ENCODE measurements at regions not wholly inside any gene's neighbourhood (a gene's known extent, or its start where the extent isn't known, plus 50 kb on each side); places are given as distances from the start of the nearest gene placed in this dataset.

DNA sequence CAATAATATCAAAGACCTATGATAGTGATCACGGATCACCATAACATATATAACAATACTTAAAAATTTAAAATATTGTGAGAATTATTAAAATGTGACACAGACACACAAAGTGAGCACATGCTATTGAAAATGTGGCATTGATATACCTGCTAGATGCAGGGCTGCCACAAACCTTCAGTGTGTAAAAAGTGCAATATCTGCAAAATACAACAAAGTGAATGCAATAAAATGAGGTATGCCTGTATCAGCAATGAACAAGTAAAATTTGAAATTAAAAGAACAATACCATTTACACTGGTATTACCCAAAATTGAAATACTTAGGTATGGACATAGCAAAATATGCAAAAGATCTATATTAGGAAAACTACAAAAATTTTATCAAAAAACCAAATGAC is 1217.8 kb upstream of the PCDH20 start:
- DNase-seq = no peak

DNA sequence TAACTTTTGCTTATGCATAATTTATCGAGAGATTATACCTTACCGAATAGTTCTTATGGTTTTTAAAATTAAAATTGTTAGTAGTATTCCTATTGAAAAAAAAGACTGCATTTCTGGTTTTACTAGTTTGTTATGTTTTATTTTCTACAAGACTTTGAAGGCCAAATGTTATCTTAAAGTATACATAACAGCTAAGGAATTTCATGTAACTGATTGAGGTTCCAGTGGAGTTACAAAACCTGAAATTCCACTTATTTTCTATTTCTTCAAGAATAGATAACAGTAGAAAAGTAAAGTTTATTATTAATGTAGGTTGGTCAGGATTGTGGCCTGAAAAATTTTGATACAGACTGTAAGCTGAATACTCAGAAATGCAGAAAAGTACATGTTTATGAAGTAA is 1216.0 kb upstream of the PCDH20 start:
- DNase-seq = no peak

DNA sequence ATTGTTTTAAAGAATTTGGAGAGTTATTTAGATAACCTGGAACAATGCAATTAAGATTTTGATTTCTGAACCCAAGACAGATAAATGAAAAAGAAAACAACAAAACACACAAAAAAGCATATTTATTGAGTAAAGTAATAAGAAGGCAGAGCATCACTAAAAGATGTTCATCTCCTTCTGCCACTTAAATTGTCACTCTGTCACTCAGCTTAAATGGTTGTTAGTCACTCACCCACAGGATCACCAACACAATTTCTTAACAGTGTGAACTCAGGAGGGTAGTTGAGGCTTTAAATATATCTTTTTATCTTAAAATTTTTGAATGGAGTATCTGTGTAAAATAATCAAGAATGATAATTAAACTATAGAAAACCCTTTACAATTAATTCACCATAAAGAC is 1215.5 kb upstream of the PCDH20 start:
- no peak for DNase-seq

DNA sequence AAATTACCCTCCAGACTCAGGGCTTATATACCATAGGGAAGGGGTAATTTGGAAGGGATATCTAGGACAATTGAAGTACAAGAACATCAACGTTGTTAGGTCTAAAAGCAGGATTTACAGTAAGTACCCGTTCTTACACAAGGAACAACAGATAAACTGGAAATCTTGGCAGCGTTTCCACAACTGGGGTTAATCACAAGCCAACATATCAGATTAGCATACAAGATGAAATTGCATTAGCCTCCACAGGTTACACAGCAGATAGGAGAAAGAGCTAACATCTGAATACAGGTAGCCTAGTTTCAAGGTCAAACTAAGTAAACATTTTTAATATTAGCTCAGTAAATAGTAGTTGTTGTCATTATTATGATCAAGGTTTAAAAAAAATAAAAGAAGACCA is 1214.0 kb upstream of the PCDH20 start:
- no peak for DNase-seq

DNA sequence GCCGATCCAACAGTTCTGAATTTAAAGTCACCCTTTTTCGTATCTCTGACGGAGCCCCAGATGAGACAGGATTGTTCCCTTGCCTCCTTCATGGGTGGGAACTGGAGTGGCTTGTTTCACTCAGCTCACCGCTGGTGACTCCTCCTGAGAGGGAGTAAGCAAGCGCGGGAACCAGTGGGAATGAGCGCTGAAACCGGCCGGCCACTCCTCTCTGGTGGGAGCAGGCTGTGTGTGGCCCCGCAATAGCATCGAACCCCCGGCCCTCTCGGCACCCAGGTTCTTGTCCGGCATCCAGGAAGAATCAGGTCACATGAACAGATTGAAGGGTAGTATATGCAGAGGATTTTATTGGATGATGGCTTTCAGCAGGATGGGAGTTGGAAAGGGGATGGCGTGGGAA is 1211.6 kb upstream of the PCDH20 start:
- DNase-seq = no peak

DNA sequence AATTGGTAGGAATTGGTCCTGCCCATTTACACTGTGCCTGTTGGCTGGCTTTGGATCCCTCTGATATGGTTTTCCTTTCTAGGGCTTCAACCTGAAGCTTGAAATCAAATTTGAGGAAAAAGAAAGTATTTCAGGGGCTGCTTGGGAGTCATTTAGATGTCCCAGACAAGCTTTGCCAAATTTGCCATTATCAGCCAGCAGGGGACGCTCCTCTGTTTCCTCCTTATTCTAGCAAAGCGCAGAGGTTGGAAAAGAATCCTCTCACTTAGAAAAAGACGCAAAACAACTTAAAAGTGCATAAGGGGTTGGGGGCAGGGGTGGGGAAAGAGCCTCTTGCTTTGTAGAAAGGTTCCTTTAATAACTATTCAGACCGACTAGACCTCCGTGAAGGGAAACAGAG is 1211.1 kb upstream of the PCDH20 start:
- no peak for DNase-seq

DNA sequence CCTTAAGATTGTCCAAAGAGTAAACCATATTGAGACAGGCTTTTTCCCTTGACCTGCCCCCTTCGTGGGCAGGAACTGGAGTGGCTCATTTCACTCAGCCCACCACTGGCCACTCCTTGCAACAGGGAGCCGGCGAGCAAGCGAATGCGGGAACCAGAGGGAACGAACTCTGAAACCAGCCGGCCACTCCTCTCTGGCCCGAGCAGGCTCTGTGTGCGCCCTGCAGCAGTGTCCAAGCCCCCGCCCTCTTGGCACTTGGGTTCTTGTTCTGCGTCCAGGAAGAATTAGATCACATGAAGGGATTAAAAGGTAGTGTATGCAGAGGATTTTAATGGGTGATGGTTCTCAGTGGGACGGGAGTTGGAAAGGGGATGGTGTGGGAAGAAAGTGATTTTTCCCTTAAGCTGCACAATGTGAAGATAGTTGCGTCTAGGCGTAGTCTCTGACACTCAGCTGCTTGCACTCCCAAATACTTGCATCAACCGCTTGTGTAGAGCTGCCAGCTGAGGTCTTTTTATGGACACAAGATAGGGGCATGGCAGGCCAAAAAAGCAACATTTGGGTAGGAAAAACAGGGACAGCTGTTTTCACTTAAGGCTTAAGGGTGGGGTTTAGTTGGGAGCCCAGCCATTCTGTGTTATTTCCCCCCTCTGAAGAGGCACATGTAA is 1209.7 kb upstream of the PCDH20 start:
- no peak for DNase-seq

DNA sequence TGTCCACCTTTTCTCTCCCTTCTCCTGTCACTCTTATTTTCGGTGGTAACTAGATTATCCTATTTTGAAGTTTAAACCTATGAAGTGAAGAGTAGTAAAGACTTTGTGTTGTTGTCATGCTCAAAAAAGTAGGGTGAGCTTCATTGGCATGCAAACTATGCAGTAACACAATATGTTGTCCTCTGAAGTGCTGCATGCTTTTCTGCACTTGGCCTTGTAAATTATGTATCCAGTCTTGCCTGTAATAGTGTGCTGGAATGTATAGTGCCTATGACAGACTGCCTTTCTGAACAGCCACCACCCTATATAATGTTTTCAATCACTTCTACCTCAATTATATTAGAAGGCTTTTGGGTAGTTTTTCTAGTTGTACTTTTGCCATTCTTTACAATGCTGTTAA is 1198.2 kb upstream of the PCDH20 start:
- no peak for DNase-seq

DNA sequence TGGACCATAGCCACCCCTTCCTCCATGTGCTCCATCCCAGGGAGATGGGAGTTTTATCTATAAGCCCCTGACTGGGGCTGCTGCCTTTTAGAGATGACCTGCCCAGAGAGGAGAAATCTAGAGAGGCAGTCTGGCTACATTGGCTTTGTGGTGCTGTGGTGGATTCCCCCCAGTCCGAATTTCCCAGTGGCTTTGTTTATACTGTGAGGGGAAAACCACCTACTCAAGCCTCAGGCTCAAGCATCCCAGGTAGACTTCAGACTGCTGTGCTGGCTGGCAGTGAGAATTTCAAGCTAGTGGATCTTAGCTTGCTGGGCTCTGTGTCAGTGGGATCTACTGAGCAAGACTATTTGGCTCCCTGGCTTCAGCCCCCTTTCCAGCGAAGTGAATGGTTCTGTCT is 1195.7 kb upstream of the PCDH20 start:
- no peak for DNase-seq

DNA sequence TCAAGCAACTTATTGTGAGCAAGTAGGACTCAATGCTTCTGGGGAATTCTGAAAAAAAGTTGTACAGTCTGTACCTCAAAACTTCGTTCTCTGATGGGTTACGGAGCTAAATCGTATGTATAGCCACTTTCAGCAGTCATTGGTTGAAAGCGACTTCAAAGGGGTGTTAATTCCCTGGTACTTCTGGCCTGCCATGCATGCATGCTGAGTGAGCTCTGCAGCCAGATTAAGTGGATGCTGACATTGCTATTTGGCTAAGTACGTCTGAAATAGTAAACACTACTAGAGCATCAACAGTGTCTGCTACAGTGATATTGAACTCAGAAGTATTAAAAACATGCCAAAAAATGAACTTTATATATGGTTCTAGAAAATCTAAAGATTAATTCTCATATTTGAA is 1183.1 kb upstream of the PCDH20 start:
- DNase-seq = no peak

DNA sequence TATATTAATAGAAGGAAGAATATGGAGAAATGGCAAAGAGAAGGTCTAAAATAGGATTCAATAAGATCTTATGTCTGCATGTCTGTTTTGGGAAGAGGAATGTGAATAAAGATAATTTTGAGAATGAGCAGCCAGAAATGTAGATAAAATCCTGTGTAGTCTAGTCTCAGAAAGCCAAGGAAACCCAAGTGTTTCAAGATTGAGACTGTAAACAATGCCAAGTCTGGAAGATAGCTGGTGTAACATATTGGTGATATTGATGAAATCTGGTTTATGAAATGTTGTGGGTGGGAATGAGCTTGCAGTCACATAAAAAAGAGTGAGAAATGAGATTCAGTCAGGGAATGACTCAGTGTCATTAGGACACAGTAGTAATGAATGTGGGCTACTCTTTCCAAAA is 1180.3 kb upstream of the PCDH20 start:
- DNase-seq = no peak

DNA sequence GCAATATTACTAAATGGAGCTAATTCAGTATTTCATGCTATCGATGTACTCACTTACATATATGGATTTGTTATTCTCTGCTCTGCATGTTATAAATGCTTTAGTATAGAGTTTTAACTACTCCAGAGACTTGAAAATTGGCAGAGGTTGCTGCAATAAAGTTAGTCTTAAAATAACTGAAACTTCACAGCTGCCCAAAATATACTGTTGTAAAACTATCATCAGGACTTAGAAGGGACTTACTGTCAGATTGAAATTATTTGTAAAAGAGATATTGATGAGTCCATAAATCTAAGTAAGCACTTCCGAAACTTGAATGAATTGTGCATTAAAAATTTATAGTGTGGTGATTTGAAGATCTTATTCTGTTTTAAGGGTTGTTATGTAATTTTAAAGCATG is 1178.2 kb upstream of the PCDH20 start:
- no peak for DNase-seq

DNA sequence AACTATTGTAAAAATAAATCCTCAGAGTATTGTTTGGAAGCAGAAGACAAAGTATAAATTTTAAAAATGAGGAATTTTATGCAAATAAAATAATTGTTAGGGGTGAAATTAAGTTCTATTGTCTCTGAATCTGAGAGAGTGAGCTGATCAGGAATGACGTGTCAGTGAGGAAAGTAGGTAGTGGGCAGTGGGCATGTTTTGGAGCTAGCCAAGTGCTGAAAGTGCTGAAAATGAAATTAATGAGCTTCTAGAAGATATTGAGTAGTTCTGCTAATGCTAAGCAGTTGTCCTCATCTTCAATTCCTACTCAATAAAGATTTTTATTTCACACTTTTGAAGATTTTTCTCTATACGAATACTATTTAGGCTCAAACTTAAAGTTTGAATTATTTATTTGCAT is 1167.8 kb upstream of the PCDH20 start:
- DNase-seq = no peak

DNA sequence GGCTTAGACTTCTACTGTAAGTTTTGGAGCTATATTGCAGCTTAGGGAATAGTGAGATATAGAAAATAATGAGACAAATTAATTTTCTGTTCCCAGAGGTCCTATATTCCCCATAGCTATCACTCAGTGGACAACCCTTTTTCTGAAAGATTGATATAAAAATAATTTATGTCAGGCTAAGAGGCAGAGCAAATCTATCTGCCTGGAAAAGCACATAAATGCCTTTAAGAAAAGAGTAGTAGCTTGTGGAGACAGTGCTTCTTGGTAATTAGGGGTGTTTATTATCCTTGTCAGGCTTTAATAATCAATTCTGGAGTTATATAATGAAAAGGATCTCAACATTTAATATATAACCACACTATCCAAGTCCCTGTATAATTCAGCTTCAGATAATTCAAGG is 1162.8 kb upstream of the PCDH20 start:
- no peak for DNase-seq

DNA sequence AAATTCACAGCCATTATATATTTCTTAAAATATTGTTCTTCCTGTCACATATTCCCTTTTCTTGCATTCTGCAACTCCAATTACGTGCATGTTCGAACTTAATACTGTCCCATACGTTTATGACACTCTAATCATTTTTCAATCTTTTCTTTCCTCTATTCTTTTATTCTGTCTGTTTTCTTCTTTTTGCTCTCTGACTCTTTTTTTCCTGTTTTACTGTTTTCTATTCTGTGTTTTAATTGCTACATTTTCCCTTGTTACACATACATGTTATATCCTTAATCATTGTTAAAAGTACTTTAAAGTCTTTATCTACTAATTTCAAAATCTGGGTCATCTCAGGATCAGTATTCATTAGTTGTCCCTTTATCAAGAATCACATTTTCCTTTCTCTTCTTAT is 1149.1 kb upstream of the PCDH20 start:
- no peak for DNase-seq

DNA sequence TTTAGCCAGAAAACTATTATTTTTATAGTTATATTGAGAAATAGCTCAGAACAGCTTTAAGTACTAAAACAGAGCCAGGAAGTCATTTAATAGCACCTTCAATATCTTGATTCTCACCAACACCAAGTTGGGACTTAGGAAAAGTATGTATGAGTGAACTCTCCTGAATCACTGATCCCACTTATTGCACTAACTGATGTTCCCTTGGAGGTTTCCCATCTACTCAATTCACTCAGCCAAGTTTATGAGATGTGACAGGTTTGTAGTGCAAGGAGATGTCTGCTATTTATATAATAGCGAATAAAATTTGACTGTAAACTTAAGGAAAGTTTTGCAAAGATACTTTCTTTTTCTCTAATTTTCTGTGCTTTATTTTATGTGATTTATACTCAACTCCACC is 1147.6 kb upstream of the PCDH20 start:
- DNase-seq = no peak

DNA sequence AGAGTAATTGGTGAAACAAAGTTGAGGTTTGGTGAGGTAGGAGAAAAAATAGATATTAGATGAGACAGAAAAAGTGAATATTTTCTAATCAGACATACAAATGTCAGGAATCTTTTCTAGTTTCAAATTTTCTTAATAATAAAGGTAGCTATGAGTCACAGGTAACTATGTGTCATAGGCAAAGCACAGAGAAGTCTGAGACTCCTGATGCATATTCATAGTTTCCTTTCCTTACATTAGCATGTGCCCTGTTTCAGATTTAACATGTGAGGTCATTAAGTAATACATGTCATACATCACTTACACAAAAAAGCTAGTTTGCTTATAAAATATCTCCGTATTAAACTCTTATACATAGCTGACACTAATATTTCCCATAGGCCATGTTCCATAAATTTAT is 1141.3 kb upstream of the PCDH20 start:
- no peak for DNase-seq

DNA sequence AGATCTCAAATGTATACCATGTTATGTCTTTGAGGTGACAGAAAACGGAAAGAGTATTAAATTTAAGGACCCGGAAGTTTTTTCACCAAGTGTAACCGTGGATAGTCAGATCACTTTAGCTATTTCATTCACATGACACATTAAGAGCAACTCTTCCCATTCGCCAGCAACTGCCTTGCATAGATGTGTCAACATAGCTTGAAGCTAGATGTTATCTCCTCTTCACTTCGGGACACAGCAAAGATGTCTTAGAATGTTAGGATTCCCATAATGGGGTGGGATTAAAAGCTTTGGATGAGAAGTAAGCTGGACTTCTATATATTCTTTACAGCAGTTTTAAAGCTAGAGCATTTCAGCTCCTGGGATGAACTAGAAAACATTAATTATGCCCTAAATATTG is 1135.9 kb upstream of the PCDH20 start:
- DNase-seq = no peak

DNA sequence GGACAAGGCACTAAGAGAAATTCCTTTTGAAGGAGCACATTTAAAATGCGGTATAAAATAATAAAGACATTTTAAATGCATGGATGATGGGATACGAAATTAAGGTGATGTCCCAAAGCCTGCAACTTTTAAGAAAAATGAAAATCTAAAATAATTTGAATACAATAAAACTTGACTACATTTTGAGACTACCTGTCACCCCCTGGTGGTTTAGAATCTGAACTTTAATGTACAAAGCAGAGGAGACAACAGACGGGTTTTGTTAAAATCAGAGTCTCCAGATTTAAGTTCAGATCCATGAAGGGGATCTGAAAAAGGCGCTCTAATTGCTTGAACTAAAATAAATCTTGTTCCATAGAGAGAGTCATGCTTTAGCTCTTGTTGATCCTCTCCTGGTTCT is 1129.3 kb upstream of the PCDH20 start:
- DNase-seq = no peak

DNA sequence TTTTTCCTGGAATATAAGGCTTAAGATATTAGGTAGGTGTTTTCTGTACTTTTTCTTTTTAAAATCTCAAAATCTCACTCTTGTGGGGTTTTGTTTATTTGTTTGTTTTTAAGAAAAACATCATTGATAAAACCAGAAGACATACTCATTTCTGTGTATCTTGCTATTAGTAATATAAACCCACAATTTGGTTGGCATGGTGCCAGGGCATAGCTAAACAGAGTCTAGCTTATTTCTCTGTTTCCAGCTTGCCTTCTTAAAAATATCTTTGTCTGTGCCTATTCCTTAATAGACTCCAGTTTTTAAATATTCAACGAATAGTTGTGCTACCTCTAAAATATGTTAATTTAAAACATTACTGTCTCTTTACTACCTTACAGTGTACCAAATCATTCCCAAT is 1121.9 kb upstream of the PCDH20 start:
- DNase-seq = no peak

DNA sequence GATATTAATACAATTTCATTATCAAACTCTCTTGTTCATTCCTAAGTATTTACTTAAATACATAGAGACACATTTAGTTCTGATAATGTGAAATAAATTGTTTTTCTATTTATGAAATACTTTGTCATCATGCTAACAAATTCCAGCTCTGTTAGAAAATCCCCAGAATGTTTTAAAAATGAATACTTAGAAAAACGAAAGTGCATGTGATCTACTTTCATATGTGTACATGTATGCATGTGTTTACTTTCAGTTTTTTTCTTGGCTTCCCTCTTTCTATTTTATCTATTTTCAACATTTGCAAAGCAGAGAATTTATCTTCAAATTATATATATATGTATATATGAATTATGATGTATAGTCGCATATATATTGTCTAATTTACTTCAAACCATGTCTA is 1110.0 kb upstream of the PCDH20 start:
- no peak for DNase-seq

DNA sequence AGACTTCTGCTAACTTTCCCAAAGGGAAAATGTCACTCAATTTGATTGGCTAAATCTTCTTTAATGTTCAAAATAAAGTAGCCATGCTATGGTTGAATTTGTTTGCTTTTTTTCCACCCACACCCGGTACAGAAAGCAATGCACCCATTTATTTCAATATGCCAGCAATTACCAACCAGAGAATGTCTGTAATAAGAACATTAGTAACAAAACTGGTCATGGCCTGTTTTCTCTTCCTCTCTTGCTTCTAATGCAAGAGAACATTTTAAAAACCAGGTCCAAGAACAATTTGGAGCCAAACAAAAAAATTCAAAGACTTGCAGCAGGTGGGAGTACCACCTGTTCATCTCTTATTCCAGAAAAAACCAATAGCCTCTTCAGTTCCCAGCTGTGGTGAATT is 1108.8 kb upstream of the PCDH20 start:
- DNase-seq = no peak

DNA sequence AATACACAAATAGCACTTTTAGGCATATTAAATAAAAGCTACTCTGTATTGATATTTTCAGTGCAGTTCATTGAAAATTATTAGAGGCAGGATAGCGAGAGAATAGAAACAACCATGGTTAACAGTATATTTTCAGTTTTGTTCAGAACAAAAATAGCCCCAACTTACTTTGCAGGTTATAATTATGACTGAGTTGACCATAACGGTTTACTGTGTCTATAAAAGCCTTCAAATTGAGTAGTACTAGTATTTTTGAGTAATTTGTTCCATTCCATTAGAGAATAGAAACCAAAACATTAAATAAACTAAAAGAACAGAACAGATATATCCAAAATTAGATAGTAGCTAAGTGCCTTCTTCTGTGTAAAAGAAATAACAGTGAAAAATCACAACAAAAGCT is 1108.4 kb upstream of the PCDH20 start:
- DNase-seq = no peak

DNA sequence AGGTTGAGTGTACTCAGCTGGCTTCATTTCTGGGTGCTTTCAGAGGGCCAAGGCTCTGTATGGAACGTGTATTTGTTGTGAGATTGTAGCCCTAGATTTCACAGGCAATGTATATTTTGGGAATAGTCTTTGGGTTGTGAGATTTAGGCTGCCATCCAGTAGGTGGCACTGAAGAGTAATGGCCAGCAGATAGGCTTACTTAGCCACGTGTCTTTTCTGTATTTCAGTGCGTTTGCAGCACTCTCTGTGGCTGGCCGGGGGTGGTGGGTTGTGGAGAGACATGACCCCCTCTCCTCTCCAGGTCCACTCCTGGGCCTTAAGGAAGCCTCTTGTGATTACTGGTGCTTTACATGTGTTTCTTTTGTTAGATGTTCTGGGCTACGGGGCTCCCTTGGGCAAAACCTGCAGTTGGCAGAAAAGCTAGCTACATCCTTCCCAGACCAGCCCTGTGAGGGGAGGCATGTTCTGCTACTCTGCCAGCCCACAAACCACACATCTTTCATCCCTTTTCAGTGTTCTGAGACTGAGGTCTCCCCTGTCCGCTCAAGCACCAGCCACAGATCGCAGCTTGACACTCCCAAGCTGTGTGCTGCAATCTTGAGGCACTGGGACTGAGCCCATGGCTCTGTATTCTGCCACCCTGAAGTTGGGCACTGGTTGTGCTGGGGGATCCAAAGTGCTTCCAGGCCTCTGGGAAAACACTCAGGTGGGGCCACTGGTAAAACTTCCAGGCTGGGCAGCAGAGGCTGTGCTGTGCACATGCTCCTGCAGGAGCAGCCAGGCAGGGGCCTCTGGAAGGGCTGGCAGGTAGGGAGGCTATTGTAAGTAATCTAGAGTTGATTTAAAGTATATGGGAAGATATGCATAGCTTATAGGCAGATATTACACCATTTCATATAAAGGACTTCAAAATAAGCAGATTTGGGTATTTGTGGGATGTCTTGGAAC is 1096.8 kb upstream of the PCDH20 start:
- no peak for DNase-seq
